KMS-11 (cell line): ENCODE measurements at regions not wholly inside any gene's neighbourhood (a gene's known extent, or its start where the extent isn't known, plus 50 kb on each side); places are given as distances from the start of the nearest gene placed in this dataset.

Experiments used
- H2AFZ ChIP-seq: fragments of 200-600 bp; sonication (generic); 2 replicates; pipeline ENCODE4 v1.6.1; 2016; ENCODE audit warnings: antibody characterized with exemption, mixed run types, low read depth
- H3K27ac ChIP-seq: fragments of 200-600 bp; sonication (generic); 2 replicates; pipeline ENCODE4 v1.6.1; 2016; ENCODE audit warnings: mild to moderate bottlenecking, mixed run types
- H3K27me3 ChIP-seq: fragments of 200-600 bp; sonication (generic); 2 replicates; pipeline ENCODE4 v1.6.1; 2017; ENCODE audit warnings: mild to moderate bottlenecking, low read depth, mixed run types, moderate library complexity; ENCODE audit not compliant: insufficient read depth
- H3K36me3 ChIP-seq: fragments of 200-600 bp; sonication (generic); 2 replicates; pipeline ENCODE4 v1.6.1; 2017; ENCODE audit warnings: mild to moderate bottlenecking, mixed run types; ENCODE audit not compliant: insufficient read depth
- H3K4me1 ChIP-seq: fragments of 200-600 bp; sonication (generic); 2 replicates; pipeline ENCODE4 v1.6.1; 2016; ENCODE audit warnings: mild to moderate bottlenecking, low read depth, mixed run types; ENCODE audit not compliant: poor library complexity, severe bottlenecking
- H3K4me2 ChIP-seq: fragments of 200-600 bp; sonication (generic); 2 replicates; pipeline ENCODE4 v1.7.0; 2016; ENCODE audit warnings: mild to moderate bottlenecking, mixed run types
- H3K4me3 ChIP-seq: fragments of 200-600 bp; sonication (generic); IDR thresholded peaks from 2 replicates; pipeline ENCODE4 v1.6.1; 2017; ENCODE audit warnings: low read depth, low read length, mixed read lengths; ENCODE audit not compliant: insufficient read depth
- H3K79me2 ChIP-seq: fragments of 200-600 bp; sonication (generic); 2 replicates; pipeline ENCODE4 v1.6.1; 2016; ENCODE audit warnings: low read depth, mixed run types; ENCODE audit not compliant: insufficient read depth
- H3K9ac ChIP-seq: fragments of 200-600 bp; sonication (generic); 2 replicates; pipeline ENCODE4 v1.6.1; 2016; ENCODE audit warnings: mild to moderate bottlenecking, mixed run types
- H4K20me1 ChIP-seq: fragments of 200-600 bp; sonication (generic); 2 replicates; pipeline ENCODE4 v1.6.1; 2016; ENCODE audit warnings: mild to moderate bottlenecking, mixed run types; ENCODE audit not compliant: insufficient read depth
- CTCF ChIP-seq: fragments of 200-600 bp; sonication (generic); conservative IDR thresholded peaks from 2 replicates; pipeline ENCODE4 v1.6.1; 2017; ENCODE audit warnings: low read depth, mild to moderate bottlenecking, antibody characterized with exemption, low read length, moderate library complexity, mixed read lengths

DNA sequence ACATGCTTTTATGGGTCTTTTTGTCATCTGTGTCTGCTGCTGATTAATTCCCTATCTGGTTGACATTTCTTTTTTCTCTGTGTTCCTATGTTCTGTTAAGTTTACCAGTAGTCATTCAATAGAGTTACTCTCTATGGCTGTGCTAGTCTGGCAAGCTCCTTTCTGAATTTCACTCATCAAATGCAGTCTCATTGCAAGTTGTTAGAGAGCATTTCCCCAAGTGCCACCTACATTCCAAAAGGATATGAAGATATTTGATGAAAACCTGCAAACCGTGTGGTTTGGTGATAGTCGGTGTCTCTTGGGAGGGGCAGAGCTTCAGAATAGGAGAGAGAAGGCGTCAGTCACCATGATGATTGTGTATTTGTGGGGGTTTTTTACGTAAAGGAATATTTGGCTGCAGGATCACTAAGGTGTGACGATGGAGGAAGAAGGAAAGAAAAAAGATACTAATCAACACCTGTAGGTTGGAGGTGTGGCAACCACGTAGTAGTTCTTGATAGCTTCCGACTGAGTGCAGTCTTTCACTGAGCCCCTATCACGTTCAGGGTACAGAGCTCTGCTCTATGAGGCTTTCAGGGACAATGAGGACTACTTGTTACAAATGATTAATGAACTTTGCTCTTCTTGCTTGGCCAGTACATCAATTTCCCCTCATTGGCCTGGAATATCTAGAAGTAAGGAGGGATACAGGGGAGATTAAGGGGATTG is 73.1 kb upstream of the TNFAIP3 start:
- H3K27me3 ChIP-seq: no peaks in the 10 kb centered on the region
- H3K4me2 ChIP-seq: no peak overlapping the region
- H3K27ac ChIP-seq: no peak overlapping the region
- no peak for TF ChIP-seq CTCF
- no peaks in the 10 kb centered on the region for H3K79me2 ChIP-seq
- H4K20me1 ChIP-seq: no peaks in the 10 kb centered on the region
- no peak overlapping the region for H2AFZ ChIP-seq
- H3K4me3 ChIP-seq: no peak overlapping the region
- peaks cover 10% of the 10 kb centered on the region for H3K4me1 ChIP-seq
- H3K9ac ChIP-seq: no peak overlapping the region
- no peaks in the 10 kb centered on the region for H3K36me3 ChIP-seq

DNA sequence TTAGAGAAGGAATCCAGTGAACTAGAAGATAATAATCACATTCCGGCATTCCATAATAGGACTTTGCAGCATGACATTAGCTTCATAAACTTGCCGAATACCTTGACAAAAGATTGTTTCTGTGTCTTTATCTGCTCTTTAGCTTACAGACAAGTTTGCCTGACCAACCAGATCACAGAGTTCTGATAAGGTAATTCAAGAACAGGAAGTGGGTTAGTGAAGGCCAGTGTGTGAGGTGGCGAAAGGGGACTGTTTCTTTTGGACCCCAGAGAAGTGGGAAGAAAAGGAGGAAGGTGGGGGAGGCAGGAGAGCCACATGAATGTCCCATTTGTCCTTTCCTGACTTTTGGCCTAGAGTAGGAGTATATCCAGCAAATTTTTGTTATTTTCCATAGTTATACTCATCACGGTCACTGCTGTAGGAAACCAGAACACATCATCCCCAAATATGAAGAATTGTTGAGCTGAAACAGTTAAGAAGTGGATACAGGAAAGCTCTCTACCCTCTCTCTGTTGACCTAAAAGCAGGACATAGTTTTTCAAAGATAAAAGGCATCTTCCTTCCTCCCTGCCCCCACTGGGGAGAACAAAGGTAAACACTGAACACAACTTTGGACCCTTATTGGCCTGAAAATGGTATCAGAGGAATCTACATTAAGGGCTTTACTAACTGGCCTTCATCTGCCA is 72.4 kb upstream of the TNFAIP3 start:
- H2AFZ ChIP-seq: no peak overlapping the region
- no peaks in the 10 kb centered on the region for H4K20me1 ChIP-seq
- no peak for TF ChIP-seq CTCF
- no peaks in the 10 kb centered on the region for H3K36me3 ChIP-seq
- no peak overlapping the region for H3K9ac ChIP-seq
- H3K79me2 ChIP-seq: no peaks in the 10 kb centered on the region
- no peaks in the 10 kb centered on the region for H3K27me3 ChIP-seq
- peaks cover 17% of the 10 kb centered on the region for H3K4me1 ChIP-seq
- H3K4me2 ChIP-seq: no peak overlapping the region
- H3K4me3 ChIP-seq: no peak overlapping the region
- no peak overlapping the region for H3K27ac ChIP-seq

DNA sequence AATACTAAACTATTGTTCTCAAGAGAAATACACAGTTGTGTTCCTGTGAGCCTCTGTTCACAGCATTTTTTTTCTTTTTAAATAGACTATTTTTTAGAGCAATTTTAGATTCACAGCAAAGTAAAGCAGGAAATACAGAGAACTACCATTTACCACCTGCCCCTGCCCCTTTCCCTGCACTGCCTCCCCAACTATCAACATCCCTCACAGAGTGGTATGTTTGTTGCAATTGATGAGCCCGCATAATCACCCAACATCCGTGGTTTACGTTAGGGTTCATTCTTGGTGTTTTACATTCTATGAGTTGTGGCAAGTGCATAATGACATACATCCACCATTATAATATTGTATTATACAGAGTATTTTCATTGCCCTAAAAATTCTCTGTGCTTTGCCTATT is 71.6 kb upstream of the TNFAIP3 start:
- TF ChIP-seq CTCF: no peak
- no peaks in the 10 kb centered on the region for H4K20me1 ChIP-seq
- H3K4me2 ChIP-seq: no peak overlapping the region
- H2AFZ ChIP-seq: no peak overlapping the region
- H3K79me2 ChIP-seq: no peaks in the 10 kb centered on the region
- H3K36me3 ChIP-seq: no peaks in the 10 kb centered on the region
- H3K4me3 ChIP-seq: no peak overlapping the region
- H3K9ac ChIP-seq: no peak overlapping the region
- H3K4me1 ChIP-seq: peaks cover 26% of the 10 kb centered on the region
- H3K27me3 ChIP-seq: no peaks in the 10 kb centered on the region
- no peak overlapping the region for H3K27ac ChIP-seq

GRCh38 chr6:137798261-137798660 is 68.8 kb upstream of the TNFAIP3 start:
- no peaks in the 10 kb centered on the region for H3K27me3 ChIP-seq
- no peak overlapping the region for H3K9ac ChIP-seq
- no peak overlapping the region for H3K4me2 ChIP-seq
- no peak overlapping the region for H2AFZ ChIP-seq
- H3K4me1 ChIP-seq: peaks cover 27% of the 10 kb centered on the region
- H3K79me2 ChIP-seq: no peaks in the 10 kb centered on the region
- no peaks in the 10 kb centered on the region for H3K36me3 ChIP-seq
- H3K4me3 ChIP-seq: no peak overlapping the region
- H3K27ac ChIP-seq: no peak overlapping the region
- H4K20me1 ChIP-seq: no peaks in the 10 kb centered on the region
- TF ChIP-seq CTCF: no peak
